Mesendoderm (in vitro differentiated cells): ENCODE measurements at regions not wholly inside any gene's neighbourhood (a gene's known extent, or its start where the extent isn't known, plus 50 kb on each side); places are given as distances from the start of the nearest gene placed in this dataset.

ENCODE experiments used
- DNase-seq: peaks from one replicate; pipeline ENCODE4 v3.0.0; 2013
- H2AK5ac ChIP-seq: 2 replicates; pipeline ENCODE4 v1.6.1; 2013; ENCODE audit warnings: low read length, inconsistent platforms
- H2BK120ac ChIP-seq: 2 replicates; pipeline ENCODE4 v1.6.1; 2013; ENCODE audit warnings: low read depth, mild to moderate bottlenecking, low read length, moderate library complexity, mixed read lengths
- H2BK15ac ChIP-seq: replicated peaks from 2 replicates; pipeline ENCODE4 v1.6.1; 2013; ENCODE audit warnings: low read depth, mild to moderate bottlenecking, moderate library complexity
- H2BK5ac ChIP-seq: 2 replicates; pipeline ENCODE4 v1.6.1; 2013; ENCODE audit warnings: low read length, inconsistent platforms
- H3K18ac ChIP-seq: 2 replicates; pipeline ENCODE4 v1.6.1; 2013; ENCODE audit warnings: mild to moderate bottlenecking, low read length, mixed read lengths
- H3K23ac ChIP-seq: one replicate; pipeline ENCODE4 v1.6.1; 2013; ENCODE audit warnings: low read length
- H3K27ac ChIP-seq: 2 replicates; pipeline ENCODE4 v1.5.1; 2013; ENCODE audit warnings: low read depth, mild to moderate bottlenecking, inconsistent platforms, low read length, moderate library complexity
- H3K27me3 ChIP-seq: 2 replicates; pipeline ENCODE4 v1.6.1; 2013; ENCODE audit warnings: low read length, control low read depth, mild to moderate bottlenecking, inconsistent platforms; ENCODE audit not compliant: insufficient read depth, poor library complexity
- H3K36me3 ChIP-seq: 2 replicates; pipeline ENCODE4 v1.6.1; 2013; ENCODE audit warnings: low read length, inconsistent platforms; ENCODE audit not compliant: control insufficient read depth, insufficient read depth
- H3K4ac ChIP-seq: one replicate; pipeline ENCODE4 v1.6.1; 2013; ENCODE audit warnings: low read depth, mild to moderate bottlenecking, low read length, moderate library complexity
- H3K4me1 ChIP-seq: 2 replicates; pipeline ENCODE4 v1.6.1; 2013; ENCODE audit warnings: low read depth, low read length, inconsistent platforms; ENCODE audit not compliant: control insufficient read depth
- H3K4me2 ChIP-seq: 2 replicates; pipeline ENCODE4 v1.6.1; 2013; ENCODE audit warnings: low read length
- H3K4me3 ChIP-seq: 2 replicates; pipeline ENCODE4 v1.5.1; 2013; ENCODE audit warnings: mild to moderate bottlenecking, low read length
- H3K56ac ChIP-seq: one replicate; pipeline ENCODE4 v1.6.1; 2013; ENCODE audit warnings: low read length
- H3K79me1 ChIP-seq: 2 replicates; pipeline ENCODE4 v1.6.1; 2013; ENCODE audit warnings: low read length, inconsistent platforms
- H3K79me2 ChIP-seq: 2 replicates; pipeline ENCODE4 v1.6.1; 2013; ENCODE audit warnings: mild to moderate bottlenecking, low read length; ENCODE audit not compliant: control insufficient read depth, insufficient read depth
- H3K9ac ChIP-seq: 2 replicates; pipeline ENCODE4 v1.6.1; 2013; ENCODE audit warnings: low read length, inconsistent platforms
- H4K5ac ChIP-seq: one replicate; pipeline ENCODE4 v1.6.1; 2013; ENCODE audit warnings: low read length
- H4K8ac ChIP-seq: one replicate; pipeline ENCODE4 v1.6.1; 2013; ENCODE audit warnings: low read depth, mild to moderate bottlenecking, control low read depth, low read length, moderate library complexity
- WGBS: extraction: QIAGEN DNeasy Blood & Tissue Kit; methylation state at CpG from one replicate; pipeline ENCODE4 v1.1.7; 2013; ENCODE audit warnings: low lambda C conversion rate, missing lambda C conversion rate; ENCODE audit not compliant: insufficient coverage; ENCODE audit errors: extremely low coverage; 5-methylcytosine and 5-hydroxymethylcytosine counted together

GRCh38 chr7:91657483-91658071, 222.9 kb downstream of the MTERF1 start:
- WGBS: no CpG with 5 or more reads among the region's 3 CpGs
- Histone ChIP-seq H3K4ac (no peak overlapping the region), H4K8ac (no peak overlapping the region), H2BK120ac (no peak overlapping the region), H3K79me2 (no peaks in the 10 kb centered on the region), H3K79me1 (no peaks in the 10 kb centered on the region), H3K18ac (no peak overlapping the region), H4K5ac (no peak overlapping the region), H2AK5ac (no peak overlapping the region), H3K4me2 (no peak overlapping the region), H3K4me1 (peaks cover 8% of the 10 kb centered on the region), H3K27ac (no peak overlapping the region), H3K23ac (no peak overlapping the region), H3K4me3 (no peak overlapping the region), H3K56ac (no peak overlapping the region), H3K36me3 (no peaks in the 10 kb centered on the region), H3K9ac (no peak overlapping the region), H3K27me3 (no peaks in the 10 kb centered on the region), H2BK5ac (no peak overlapping the region), H2BK15ac (no peak overlapping the region)
- peak; percentile 88 for DNase-seq

- no CpG with 5 or more reads among the region's 5 CpGs for WGBS
- no peak overlapping the region for H3K27ac ChIP-seq
These were observed 221.4 kb downstream of the MTERF1 start for GRCh38 chr7:91659096-91659495.

GRCh38 chr7:91660734-91661356, 219.7 kb downstream of the MTERF1 start:
- Histone ChIP-seq H3K79me2 (no peaks in the 10 kb centered on the region), H3K4me3 (no peak overlapping the region), H2BK5ac (no peak overlapping the region), H3K4me2 (no peak overlapping the region), H3K4me1 (peaks cover 4% of the 10 kb centered on the region), H2AK5ac (no peak overlapping the region), H3K18ac (no peak overlapping the region), H3K23ac (no peak overlapping the region), H3K9ac (no peak overlapping the region), H3K27ac (no peak overlapping the region), H2BK120ac (no peak overlapping the region), H3K4ac (no peak overlapping the region), H3K56ac (no peak overlapping the region), H4K5ac (no peak overlapping the region), H3K79me1 (no peaks in the 10 kb centered on the region), H3K27me3 (no peaks in the 10 kb centered on the region), H2BK15ac (no peak overlapping the region), H4K8ac (no peak overlapping the region), H3K36me3 (no peaks in the 10 kb centered on the region)
- no peak for DNase-seq

More at GRCh38 chr7:91659096-91659495, 221.4 kb downstream of the MTERF1 start:
- no peak overlapping the region for H4K5ac ChIP-seq
- H3K4me2 ChIP-seq: no peak overlapping the region
- no peaks in the 10 kb centered on the region for H3K27me3 ChIP-seq
- H2BK5ac ChIP-seq: no peak overlapping the region
- no peak overlapping the region for H3K23ac ChIP-seq
- H3K56ac ChIP-seq: no peak overlapping the region
- H2AK5ac ChIP-seq: no peak overlapping the region
- H2BK120ac ChIP-seq: no peak overlapping the region
- H3K4me3 ChIP-seq: no peak overlapping the region
- H3K79me1 ChIP-seq: no peaks in the 10 kb centered on the region
- H3K18ac ChIP-seq: no peak overlapping the region
- H3K4me1 ChIP-seq: peaks cover 4% of the 10 kb centered on the region
- no peaks in the 10 kb centered on the region for H3K36me3 ChIP-seq
- H4K8ac ChIP-seq: no peak overlapping the region
- no peaks in the 10 kb centered on the region for H3K79me2 ChIP-seq
- no peak overlapping the region for H3K4ac ChIP-seq
- H3K9ac ChIP-seq: no peak overlapping the region
- no peak for DNase-seq
- H2BK15ac ChIP-seq: no peak overlapping the region

- Histone ChIP-seq H3K79me2 (no peaks in the 10 kb centered on the region), H2AK5ac (no peak overlapping the region), H3K4me2 (no peak overlapping the region), H3K4me3 (no peak overlapping the region), H3K79me1 (no peaks in the 10 kb centered on the region), H3K4me1 (peaks cover 1% of the 10 kb centered on the region), H4K8ac (no peak overlapping the region), H3K27me3 (no peaks in the 10 kb centered on the region), H2BK5ac (no peak overlapping the region), H3K23ac (no peak overlapping the region), H4K5ac (no peak overlapping the region), H2BK15ac (no peak overlapping the region), H2BK120ac (no peak overlapping the region), H3K18ac (no peak overlapping the region), H3K9ac (no peak overlapping the region), H3K56ac (no peak overlapping the region), H3K4ac (no peak overlapping the region), H3K36me3 (no peaks in the 10 kb centered on the region), H3K27ac (no peak overlapping the region)
- no CpG with 5 or more reads among the region's 4 CpGs for WGBS
- no peak for DNase-seq
These were observed 218.8 kb downstream of the MTERF1 start for GRCh38 chr7:91661727-91662126.

- Histone ChIP-seq H3K4me3 (no peak overlapping the region), H3K4me1 (no peaks in the 10 kb centered on the region), H3K56ac (no peak overlapping the region), H3K36me3 (no peaks in the 10 kb centered on the region), H3K4ac (no peak overlapping the region), H3K18ac (no peak overlapping the region), H2AK5ac (no peak overlapping the region), H3K27ac (no peak overlapping the region), H3K4me2 (no peak overlapping the region), H4K8ac (no peak overlapping the region), H3K23ac (no peak overlapping the region), H2BK5ac (no peak overlapping the region), H2BK15ac (no peak overlapping the region), H4K5ac (no peak overlapping the region), H3K9ac (no peak overlapping the region), H3K79me2 (no peaks in the 10 kb centered on the region), H2BK120ac (no peak overlapping the region), H3K79me1 (no peaks in the 10 kb centered on the region), H3K27me3 (no peaks in the 10 kb centered on the region)
- DNase-seq: no peak
These were observed 212.3 kb downstream of the MTERF1 start for GRCh38 chr7:91668217-91668616.

- Histone ChIP-seq H4K5ac (no peak overlapping the region), H2BK5ac (no peak overlapping the region), H3K9ac (no peak overlapping the region), H2AK5ac (no peak overlapping the region), H4K8ac (no peak overlapping the region), H3K18ac (no peak overlapping the region), H3K4me3 (no peak overlapping the region), H3K4me2 (no peak overlapping the region), H2BK120ac (no peak overlapping the region), H3K79me2 (no peaks in the 10 kb centered on the region), H3K4me1 (no peaks in the 10 kb centered on the region), H2BK15ac (no peak overlapping the region), H3K79me1 (no peaks in the 10 kb centered on the region), H3K36me3 (no peaks in the 10 kb centered on the region), H3K23ac (no peak overlapping the region), H3K56ac (no peak overlapping the region), H3K4ac (no peak overlapping the region), H3K27ac (no peak overlapping the region), H3K27me3 (no peaks in the 10 kb centered on the region)
- WGBS: no CpG with 5 or more reads among the region's 3 CpGs
- no peak for DNase-seq
These were observed 209.3 kb downstream of the MTERF1 start for GRCh38 chr7:91671245-91671644.
